ENCODE measurements at regions not wholly inside any gene's neighbourhood (a gene's known extent, or its start where the extent isn't known, plus 50 kb on each side); places are given as distances from the start of the nearest gene placed in this dataset.
"Not testable (repeated sequence)": the region's sequence is repeated elsewhere in the genome, so short reads cannot be mapped to it uniquely, and the experiment has no call there.

GRCh38 chr6:127406722-127407121 lies 52.5 kb downstream of the KIAA0408 start:
- H3K36me3 ChIP-seq; H3K4me1 ChIP-seq; DNase-seq; H3K27me3 ChIP-seq; H3K4me3 ChIP-seq (ENCODE audit: low read depth, low read length); H3K9me3 ChIP-seq: not testable (repeated sequence)

GRCh38 chr6:127406122-127406521 lies 53.1 kb downstream of the KIAA0408 start:
- Histone ChIP-seq H3K27me3 (no peaks in the 10 kb centered on the region), H3K36me3 (no peaks in the 10 kb centered on the region), H3K9me3 (no peaks in the 10 kb centered on the region), H3K4me1 (no peaks in the 10 kb centered on the region), H3K4me3 (ENCODE audit: low read depth, low read length) (no peak overlapping the region)
- TF ChIP-seq CTCF (IDR thresholded peaks at IDR 0.05; ENCODE audit: low read depth, low read length), result no peak
- DNase-seq, result no peak

DNA sequence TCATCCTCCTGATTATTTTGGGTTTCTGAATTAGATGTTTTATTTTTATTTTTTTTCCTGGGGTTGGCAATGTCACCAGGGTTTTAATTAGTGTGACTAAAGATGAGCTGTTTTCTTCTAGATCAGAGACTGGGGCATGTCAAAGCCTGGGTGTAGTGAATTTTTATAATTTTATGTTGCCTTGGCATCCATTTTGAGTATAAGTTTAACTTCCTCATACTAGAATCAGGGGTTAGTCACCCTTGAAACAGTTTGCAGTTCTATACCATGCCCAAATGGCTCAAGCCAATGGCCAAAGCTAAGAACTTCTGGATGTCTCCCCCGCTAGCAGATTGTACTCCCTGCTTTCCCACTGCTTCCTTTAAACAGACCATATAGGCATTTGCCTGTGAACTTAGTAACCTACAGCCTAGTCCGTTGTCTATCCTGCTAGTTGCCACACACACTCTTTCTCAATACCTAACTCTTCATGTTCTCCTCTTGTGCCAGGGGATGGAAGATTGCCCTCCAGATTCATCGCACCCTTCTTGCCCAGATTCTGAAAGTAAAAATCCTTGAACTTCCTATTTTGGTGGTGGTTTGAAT lies 54.5 kb downstream of the KIAA0408 start:
- no peak for DNase-seq
- Histone ChIP-seq H3K4me3 (ENCODE audit: low read depth, low read length) (no peak overlapping the region), H3K4me1 (no peaks in the 10 kb centered on the region), H3K27me3 (no peaks in the 10 kb centered on the region), H3K36me3 (no peaks in the 10 kb centered on the region), H3K9me3 (no peaks in the 10 kb centered on the region)
- TF ChIP-seq CTCF (IDR thresholded peaks at IDR 0.05; ENCODE audit: low read depth, low read length), result no peak

GRCh38 chr6:127404133-127404532 lies 55.1 kb downstream of the KIAA0408 start:
- H3K36me3 ChIP-seq, result no peaks in the 10 kb centered on the region
- H3K4me1 ChIP-seq, result no peaks in the 10 kb centered on the region
- H3K27me3 ChIP-seq, result no peaks in the 10 kb centered on the region
- no peaks in the 10 kb centered on the region for H3K9me3 ChIP-seq
- no peak overlapping the region for H3K4me3 ChIP-seq (ENCODE audit: low read depth, low read length)
- no peak for TF ChIP-seq CTCF (IDR thresholded peaks at IDR 0.05; ENCODE audit: low read depth, low read length)
- no peak for DNase-seq

DNA sequence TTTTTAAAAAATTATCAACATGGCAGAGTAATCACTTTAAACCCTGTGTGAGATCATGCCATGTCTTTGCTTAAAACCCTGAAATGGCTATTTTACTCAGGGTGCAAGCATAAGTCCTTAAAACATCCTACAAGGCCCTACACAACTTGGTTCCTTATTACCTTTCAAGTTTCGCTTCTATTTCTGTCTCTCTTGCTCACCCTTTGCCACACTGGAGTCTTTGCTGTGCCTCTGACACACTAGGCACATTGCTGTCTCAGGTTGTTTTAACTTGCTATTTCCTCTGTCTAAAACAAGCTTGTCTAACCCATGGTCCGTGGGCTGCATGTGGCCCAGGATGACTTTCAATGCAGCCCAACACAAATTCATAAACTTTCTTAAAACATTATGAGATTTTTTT lies 55.6 kb downstream of the KIAA0408 start:
- no peaks in the 10 kb centered on the region for H3K36me3 ChIP-seq
- no peak for TF ChIP-seq CTCF (IDR thresholded peaks at IDR 0.05; ENCODE audit: low read depth, low read length)
- DNase-seq, result no peak
- no peaks in the 10 kb centered on the region for H3K27me3 ChIP-seq
- no peaks in the 10 kb centered on the region for H3K9me3 ChIP-seq
- H3K4me1 ChIP-seq, result no peaks in the 10 kb centered on the region
- H3K4me3 ChIP-seq (ENCODE audit: low read depth, low read length), result no peak overlapping the region

DNA sequence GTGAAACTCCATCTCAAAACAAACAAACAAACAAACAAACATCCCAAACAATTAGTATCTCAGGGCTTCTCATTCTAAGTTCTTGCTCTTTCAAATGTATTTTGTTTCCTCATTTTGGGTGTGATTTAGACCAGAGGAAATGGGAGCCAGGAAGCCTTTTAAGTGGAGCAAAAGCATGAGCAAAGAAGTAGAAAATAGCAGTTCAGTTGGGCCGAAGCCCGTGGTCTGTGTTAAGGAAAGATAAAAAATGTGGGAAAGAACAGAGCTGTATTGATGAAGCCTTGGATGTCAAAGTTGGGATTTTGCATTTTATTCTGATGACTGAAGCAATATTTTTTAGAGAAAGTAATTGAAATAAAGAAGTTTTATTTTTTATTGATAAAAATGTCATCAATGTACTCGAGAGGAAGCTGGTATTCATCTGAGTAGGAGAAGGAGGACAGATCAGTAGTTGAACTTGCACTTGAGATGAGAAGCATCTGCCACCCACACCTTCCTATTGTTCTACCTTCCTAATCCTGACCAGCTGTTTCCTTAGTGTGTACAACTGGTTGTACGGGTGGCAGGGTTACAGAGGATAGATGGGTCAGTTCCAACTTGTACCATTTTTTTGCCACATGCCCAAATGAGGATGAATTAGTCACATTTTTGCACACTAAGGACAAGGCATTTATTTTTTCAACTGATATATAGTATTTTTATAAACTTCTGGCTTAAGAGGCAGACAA lies 56.1 kb downstream of the KIAA0408 start:
- no peaks in the 10 kb centered on the region for H3K9me3 ChIP-seq
- no peaks in the 10 kb centered on the region for H3K36me3 ChIP-seq
- no peaks in the 10 kb centered on the region for H3K27me3 ChIP-seq
- no peak for DNase-seq
- H3K4me3 ChIP-seq (ENCODE audit: low read depth, low read length), result no peak overlapping the region
- no peaks in the 10 kb centered on the region for H3K4me1 ChIP-seq
- TF ChIP-seq CTCF (IDR thresholded peaks at IDR 0.05; ENCODE audit: low read depth, low read length), result no peak
